ENCODE measurements at regions not wholly inside any gene's neighbourhood (a gene's known extent, or its start where the extent isn't known, plus 50 kb on each side); places are given as distances from the start of the nearest gene placed in this dataset.
"Not testable (repeated sequence)": the region's sequence is repeated elsewhere in the genome, so short reads cannot be mapped to it uniquely, and the experiment has no call there.

- DNase-seq (ENCODE audit: low spot score) = no peak
Measured at GRCh38 chr2:40953341-40953740, 501.5 kb upstream of the SLC8A1 start.

- no peak for DNase-seq (ENCODE audit: low spot score)
Measured at GRCh38 chr2:40955042-40955441, 503.2 kb upstream of the SLC8A1 start.

- DNase-seq (ENCODE audit: low spot score) = no peak
Measured at GRCh38 chr2:40955635-40956034, 503.7 kb upstream of the SLC8A1 start.

GRCh38 chr2:40957508-40957907 is 505.6 kb upstream of the SLC8A1 start:
- DNase-seq (ENCODE audit: low spot score) = peak; percentile 47

DNA sequence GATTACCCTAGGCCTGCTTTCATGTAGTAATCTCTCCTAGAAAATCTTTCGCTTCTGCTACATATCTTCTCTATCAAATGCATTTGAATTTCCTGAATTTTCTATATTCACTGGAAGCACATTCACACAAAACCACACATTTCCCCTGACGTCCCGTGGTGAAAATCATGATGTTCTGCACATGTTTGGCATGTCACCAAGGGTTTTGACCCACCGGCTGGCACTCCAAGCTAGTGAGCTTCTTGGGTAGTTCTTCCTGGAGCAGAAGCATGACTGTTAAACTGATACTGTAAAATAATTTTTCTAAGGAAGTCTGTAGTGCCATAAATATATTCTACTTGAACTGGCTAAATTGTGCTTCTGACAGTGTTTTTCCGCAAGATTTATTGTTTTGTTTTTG is 510.1 kb upstream of the SLC8A1 start:
- no peak for DNase-seq (ENCODE audit: low spot score)

- no peak for DNase-seq (ENCODE audit: low spot score)
Measured at GRCh38 chr2:40964509-40965250, 512.8 kb upstream of the SLC8A1 start.

GRCh38 chr2:40967451-40967850 is 515.6 kb upstream of the SLC8A1 start:
- no peak for DNase-seq (ENCODE audit: low spot score)

DNA sequence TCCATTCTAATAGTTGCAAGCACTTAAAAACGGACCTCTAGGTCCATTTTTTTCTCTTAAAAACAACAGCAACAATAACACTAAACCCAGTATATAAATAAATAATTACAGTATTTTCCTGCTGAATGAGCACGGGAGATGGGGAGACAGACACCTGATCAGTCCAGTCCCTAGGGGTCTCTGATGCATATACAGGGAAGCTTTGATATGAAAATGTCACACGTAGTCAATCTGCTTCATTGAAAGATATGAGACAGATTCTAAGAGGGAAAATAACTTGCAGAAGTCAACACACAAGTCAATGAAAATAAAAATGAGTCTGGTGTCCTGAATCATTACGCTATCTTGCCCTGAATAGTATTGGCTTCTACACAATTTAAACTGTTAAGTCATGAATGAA is 523.3 kb upstream of the SLC8A1 start:
- DNase-seq (ENCODE audit: low spot score) = no peak

DNA sequence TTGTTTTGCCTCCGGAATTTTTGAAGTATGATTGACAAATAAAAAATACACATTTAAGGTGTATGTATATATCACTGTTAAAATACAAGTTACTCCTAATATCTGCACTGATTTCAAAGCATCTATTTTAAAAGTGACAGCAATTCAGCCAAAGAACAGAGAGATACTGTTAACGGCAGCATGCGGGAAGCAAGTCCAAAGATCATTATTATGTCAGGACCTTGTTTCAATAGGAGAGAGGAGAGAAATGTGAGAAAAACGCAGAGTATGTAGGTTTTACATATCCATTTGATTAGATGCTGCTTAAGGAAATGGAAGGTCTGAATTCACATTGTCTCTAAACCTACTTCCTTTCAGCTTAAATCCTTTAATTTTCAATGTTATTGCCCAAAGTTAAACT is 545.5 kb upstream of the SLC8A1 start:
- DNase-seq (ENCODE audit: low spot score) = no peak

DNA sequence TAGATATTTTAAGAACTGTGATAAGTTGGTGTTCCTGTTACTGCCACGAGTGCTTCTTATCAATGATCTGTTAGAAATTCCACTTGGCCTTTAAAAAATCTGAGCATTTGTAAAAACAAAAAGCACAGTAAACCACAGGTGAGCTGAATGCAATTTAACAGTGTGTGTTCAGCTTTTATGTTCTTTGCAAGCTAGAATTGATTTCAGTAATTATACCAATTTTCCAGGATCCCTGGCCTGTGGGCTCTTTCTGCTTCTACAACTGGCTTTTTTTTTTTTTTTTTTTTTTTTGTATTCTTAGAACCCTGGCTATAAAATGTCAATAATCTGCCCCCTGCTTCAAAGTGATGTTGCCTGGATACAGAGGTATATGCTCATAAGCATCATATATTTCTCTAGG is 548.5 kb upstream of the SLC8A1 start:
- no peak for DNase-seq (ENCODE audit: low spot score)

DNA sequence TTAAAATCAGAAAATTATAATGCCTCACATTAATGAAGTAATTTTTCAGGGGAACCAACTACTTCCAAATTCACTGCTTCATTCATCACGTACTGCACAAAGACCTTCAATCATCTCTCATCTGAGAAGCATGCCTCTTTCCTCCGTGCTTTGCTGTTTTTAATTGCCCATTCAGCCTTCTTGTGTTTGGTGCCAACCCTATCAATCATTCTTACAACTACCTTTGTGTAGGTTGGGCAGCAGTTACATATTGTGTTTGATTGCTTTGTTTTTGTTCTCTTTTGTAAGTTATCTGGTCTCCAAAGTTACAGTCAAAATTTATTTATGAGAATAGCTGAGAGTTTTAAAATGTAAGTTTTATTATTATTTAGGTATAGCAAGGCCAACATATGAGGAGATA is 549.0 kb upstream of the SLC8A1 start:
- no peak for DNase-seq (ENCODE audit: low spot score)

DNA sequence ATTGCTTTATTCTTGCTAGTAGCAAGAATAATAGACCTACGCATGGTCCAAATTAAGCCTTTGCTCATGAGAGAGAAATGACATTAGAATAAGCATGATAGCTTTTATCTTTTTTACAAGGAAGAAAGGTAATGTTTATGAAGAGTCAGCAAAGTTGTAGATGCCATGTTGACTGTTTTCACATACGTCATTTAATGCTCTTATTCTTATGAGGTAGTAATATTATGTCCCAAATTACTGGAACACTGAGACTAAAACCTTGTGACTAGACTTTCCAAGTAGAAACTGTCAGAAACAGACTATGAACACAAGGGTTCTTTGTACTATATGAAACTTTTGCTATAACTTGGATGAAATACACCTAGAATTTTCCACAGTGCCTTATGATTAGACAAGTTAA is 552.8 kb upstream of the SLC8A1 start:
- DNase-seq (ENCODE audit: low spot score) = no peak

GRCh38 chr2:41020358-41020757 is 568.5 kb upstream of the SLC8A1 start:
- DNase-seq (ENCODE audit: low spot score) = no peak

- DNase-seq (ENCODE audit: low spot score) = no peak
Measured at GRCh38 chr2:41024816-41025215, 572.9 kb upstream of the SLC8A1 start.

DNA sequence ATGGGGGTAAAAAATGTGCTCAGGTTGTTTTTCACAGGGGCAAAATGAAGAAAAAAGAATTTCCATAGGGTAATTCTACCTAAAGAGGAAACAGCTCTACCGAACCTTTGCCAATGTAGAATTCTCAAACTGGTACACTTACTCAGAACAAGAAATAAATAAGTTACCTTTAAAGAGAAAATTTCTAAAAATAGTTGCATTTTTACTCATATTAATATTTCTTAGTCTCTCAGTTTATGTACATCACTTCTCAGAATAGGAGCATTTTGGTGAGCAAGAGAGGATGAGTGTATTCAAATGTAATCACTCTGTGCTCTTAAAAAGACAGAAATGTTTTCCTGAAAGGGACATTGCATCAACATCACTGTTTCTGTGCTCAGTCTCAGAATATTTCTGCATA is 574.7 kb upstream of the SLC8A1 start:
- no peak for DNase-seq (ENCODE audit: low spot score)

- DNase-seq (ENCODE audit: low spot score) = no peak
Measured at GRCh38 chr2:41027095-41027494, 575.2 kb upstream of the SLC8A1 start.

GRCh38 chr2:41031282-41031681 is 579.4 kb upstream of the SLC8A1 start:
- DNase-seq (ENCODE audit: low spot score) = no peak

GRCh38 chr2:41032715-41033114 is 580.8 kb upstream of the SLC8A1 start:
- DNase-seq (ENCODE audit: low spot score) = no peak

DNA sequence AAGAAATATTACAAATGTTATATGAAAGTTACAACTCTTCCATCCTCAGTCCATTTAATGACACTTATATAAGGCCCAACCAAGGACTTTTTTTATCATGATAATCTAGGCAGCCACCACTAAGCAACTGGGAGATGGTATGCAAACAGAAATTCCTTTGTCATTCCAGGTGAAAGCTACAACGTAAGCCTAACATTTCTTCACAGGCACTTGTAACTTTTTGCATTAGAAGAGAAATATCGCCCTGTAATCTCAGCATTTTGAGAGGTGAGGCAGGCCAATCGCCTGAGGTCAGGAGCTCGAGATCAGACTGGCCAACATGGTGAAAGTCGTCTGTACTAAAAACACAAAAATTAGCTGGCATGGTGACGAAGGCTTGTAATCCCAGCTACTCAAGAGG is 581.2 kb upstream of the SLC8A1 start:
- DNase-seq (ENCODE audit: low spot score) = no peak

GRCh38 chr2:41038408-41038807 is 586.5 kb upstream of the SLC8A1 start:
- peak; percentile 31 for DNase-seq (ENCODE audit: low spot score)

DNA sequence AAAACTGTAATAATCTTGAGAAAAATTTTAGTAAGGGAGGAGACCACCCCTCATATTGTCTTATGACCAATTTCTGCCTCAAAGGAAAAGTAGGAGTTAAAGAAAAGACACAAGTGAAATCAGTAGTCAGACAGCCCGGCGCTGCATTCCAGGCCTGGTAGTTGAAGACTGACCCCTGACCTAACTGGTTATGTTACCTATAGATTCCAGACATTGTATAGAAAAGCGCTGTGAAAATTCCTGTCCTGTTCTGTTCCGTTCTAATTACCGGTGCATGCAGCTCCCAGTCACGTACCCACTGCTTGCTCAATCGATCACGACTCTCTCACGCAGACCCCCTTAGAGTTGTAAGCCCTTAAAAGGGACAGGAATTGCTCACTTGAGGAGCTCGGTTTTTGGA is 587.9 kb upstream of the SLC8A1 start:
- DNase-seq (ENCODE audit: low spot score) = not testable (repeated sequence)

GRCh38 chr2:41040782-41041520 is 589.1 kb upstream of the SLC8A1 start:
- DNase-seq (ENCODE audit: low spot score) = no peak

DNA sequence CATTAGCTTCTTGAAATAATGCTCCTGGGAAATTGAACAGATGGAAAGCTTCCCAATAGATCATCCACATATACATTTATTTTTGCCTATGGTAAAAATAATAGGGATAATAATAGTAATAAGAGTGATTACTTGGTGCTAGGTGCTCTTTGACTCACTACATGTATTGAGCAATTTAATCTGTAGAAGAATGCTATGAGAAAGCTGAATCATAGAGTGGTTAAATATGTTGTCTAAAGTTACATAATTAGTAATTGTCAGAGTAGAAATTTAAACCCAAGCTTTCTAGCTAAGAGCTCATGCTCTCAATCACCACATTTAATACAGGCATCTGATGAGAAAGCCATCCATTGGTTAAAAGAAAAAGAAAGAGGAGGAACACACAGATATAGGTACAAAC is 590.5 kb upstream of the SLC8A1 start:
- no peak for DNase-seq (ENCODE audit: low spot score)

- DNase-seq (ENCODE audit: low spot score) = no peak
Measured at GRCh38 chr2:41061356-41061755, 609.5 kb upstream of the SLC8A1 start.

Data from kidney tubule cell (primary cell).